Ascending aorta (tissue), 2 donors: ENCODE measurements at regions not wholly inside any gene's neighbourhood (a gene's known extent, or its start where the extent isn't known, plus 50 kb on each side); places are given as distances from the start of the nearest gene placed in this dataset.

Source experiments
- DNase-seq, 2 donors: peaks; one replicate each; pipeline ENCODE4 v3.0.0-alpha.2; 2019; ENCODE audit warnings: low spot score in 2 of 2
- H3K27ac ChIP-seq, 2 donors: fragments of 200-600 bp; sonication (generic); one replicate each; pipeline ENCODE4 v1.5.1; 2016 to 2017; ENCODE audit warnings: mild to moderate bottlenecking in 1 of 2
- H3K27me3 ChIP-seq: fragments of 200-600 bp; sonication (generic); one replicate; pipeline ENCODE4 v1.5.1; 2017
- H3K36me3 ChIP-seq, 2 donors: fragments of 200-600 bp; sonication (generic); one replicate each; pipeline ENCODE4 v1.5.1; 2016
- H3K4me1 ChIP-seq, 2 donors: fragments of 200-600 bp; sonication (generic); one replicate each; pipeline ENCODE4 v1.5.1; 2016 to 2017; ENCODE audit warnings: mild to moderate bottlenecking in 1 of 2
- H3K4me3 ChIP-seq, 2 donors: fragments of 200-600 bp; sonication (generic); one replicate each; pipeline ENCODE4 v1.5.1; 2016 to 2017; ENCODE audit warnings: mild to moderate bottlenecking in 1 of 2
- H3K9me3 ChIP-seq, 2 donors: fragments of 200-600 bp; sonication (generic); one replicate each; pipeline ENCODE4 v1.5.1; 2016
- intact Hi-C: fragments of 100-400 bp; cut with DNase I; formaldehyde crosslinking; loops from one replicate; pipeline ENCODE4 v1.15.1; 2023
- TF ChIP-seq, protein P1 (sequence below), 3 experiments: fragments of 200-600 bp in 2 of 3; fragments of 450-650 bp in 1 of 3; sonication (generic) in 2 of 3; IDR thresholded peaks; one replicate each; pipeline ENCODE4 v1.5.1; 2016 to 2019; ENCODE audit warnings: antibody characterized with exemption in 3 of 3, mild to moderate bottlenecking in 1 of 3, moderate library complexity in 1 of 3

DNA sequence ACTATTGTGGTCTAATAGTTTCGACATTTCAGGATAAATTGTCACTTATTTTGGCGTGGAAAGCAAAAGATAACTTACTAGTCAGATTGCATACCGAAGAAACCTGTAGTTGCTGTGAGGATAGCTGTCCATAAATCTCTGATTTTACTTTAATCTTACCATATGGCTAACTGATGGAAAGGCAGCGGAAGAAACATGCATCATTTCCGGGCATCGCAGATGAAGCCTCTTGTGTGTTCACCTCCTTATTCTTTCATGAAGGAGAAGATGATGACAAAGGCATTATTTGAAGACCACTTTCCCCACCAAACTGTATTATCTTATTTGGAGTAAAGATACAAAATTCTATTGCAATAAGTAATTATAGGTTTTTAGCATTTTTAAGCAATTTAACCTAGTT is 763.6 kb upstream of the SLITRK6 start:
- H3K27me3 ChIP-seq, result no peaks in the 10 kb centered on the region
- intact Hi-C loops, result no loop called here
- no peak overlapping the region for H3K27ac ChIP-seq
- no peaks in the 10 kb centered on the region for H3K36me3 ChIP-seq
- no peak for DNase-seq
- no peaks in the 10 kb centered on the region for H3K4me1 ChIP-seq
- H3K4me3 ChIP-seq, result no peak overlapping the region
- no peaks in the 10 kb centered on the region for H3K9me3 ChIP-seq
- TF ChIP-seq, protein P1, sequence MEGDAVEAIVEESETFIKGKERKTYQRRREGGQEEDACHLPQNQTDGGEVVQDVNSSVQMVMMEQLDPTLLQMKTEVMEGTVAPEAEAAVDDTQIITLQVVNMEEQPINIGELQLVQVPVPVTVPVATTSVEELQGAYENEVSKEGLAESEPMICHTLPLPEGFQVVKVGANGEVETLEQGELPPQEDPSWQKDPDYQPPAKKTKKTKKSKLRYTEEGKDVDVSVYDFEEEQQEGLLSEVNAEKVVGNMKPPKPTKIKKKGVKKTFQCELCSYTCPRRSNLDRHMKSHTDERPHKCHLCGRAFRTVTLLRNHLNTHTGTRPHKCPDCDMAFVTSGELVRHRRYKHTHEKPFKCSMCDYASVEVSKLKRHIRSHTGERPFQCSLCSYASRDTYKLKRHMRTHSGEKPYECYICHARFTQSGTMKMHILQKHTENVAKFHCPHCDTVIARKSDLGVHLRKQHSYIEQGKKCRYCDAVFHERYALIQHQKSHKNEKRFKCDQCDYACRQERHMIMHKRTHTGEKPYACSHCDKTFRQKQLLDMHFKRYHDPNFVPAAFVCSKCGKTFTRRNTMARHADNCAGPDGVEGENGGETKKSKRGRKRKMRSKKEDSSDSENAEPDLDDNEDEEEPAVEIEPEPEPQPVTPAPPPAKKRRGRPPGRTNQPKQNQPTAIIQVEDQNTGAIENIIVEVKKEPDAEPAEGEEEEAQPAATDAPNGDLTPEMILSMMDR (IDR thresholded peaks at IDR 0.05), result no peak

DNA sequence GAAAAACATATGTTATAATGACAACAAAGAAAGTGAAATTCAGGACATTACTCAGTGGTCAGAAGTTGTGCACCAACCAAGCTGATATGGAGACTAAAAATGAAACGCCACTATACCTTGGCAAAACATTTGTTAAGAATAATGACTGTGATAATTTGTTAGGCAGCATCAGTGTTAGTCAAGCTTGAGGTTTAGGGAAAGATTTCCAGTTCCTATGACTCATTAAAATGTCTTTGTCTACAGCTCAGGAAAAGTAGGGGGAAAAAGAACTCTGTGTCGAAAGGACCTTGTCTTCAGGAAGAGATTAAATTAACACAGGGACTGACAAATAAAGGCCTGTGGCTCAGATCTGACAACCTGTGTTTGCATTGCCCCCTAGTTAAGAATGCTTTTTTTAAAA is 764.1 kb upstream of the SLITRK6 start:
- DNase-seq, result no peak
- Histone ChIP-seq H3K27me3 (no peaks in the 10 kb centered on the region), H3K9me3 (no peaks in the 10 kb centered on the region), H3K27ac (no peak overlapping the region), H3K4me3 (no peak overlapping the region), H3K4me1 (no peaks in the 10 kb centered on the region), H3K36me3 (no peaks in the 10 kb centered on the region)
- intact Hi-C loops, result no loop called here
- TF ChIP-seq, protein P1 (IDR thresholded peaks at IDR 0.05), result no peak

DNA sequence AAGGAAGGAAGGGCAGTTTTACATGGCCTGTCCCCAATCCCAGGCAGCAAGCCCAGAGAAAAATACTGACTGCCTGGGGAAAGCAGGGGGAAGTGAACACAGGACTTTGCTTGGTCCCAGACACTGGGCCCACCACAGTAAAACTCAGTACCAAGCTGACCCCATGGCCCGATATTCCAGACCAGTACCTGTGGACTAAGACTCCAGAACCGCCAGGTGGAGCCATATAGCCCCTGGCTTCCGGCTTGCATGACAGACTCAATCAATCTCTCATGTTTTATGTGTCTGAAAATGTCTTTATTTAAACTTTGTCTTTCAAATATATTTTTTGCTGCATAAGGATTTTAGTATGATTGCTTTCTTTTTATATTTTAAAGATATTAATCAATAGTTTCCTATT is 767.9 kb upstream of the SLITRK6 start:
- Histone ChIP-seq H3K27ac (no peak overlapping the region), H3K27me3 (no peaks in the 10 kb centered on the region), H3K4me1 (no peaks in the 10 kb centered on the region), H3K4me3 (no peak overlapping the region), H3K36me3 (no peaks in the 10 kb centered on the region), H3K9me3 (no peaks in the 10 kb centered on the region)
- no peak for DNase-seq
- intact Hi-C loops, result no loop called here
- TF ChIP-seq, protein P1 (IDR thresholded peaks at IDR 0.05), result no peak

DNA sequence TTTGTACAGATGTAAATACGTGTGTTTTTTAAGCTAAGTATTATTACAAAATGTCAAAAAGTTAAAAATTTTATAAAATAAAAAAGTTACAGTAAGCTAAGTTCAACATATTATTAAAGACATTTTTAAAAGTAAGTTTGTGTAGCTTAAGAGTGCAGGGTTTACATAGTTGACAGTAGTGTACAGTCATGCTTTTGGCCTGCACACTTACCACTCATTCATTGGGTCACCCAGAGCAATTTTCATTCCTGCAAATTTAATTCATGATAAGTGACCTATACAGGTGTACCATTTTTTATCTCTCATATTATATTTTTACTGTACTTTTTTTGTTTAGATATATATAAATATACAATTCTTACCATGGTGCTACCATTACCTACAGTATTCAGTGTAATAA is 769.9 kb upstream of the SLITRK6 start:
- no peak for DNase-seq
- no peak overlapping the region for H3K4me3 ChIP-seq
- no peaks in the 10 kb centered on the region for H3K36me3 ChIP-seq
- no peaks in the 10 kb centered on the region for H3K4me1 ChIP-seq
- intact Hi-C loops, result no loop called here
- H3K27ac ChIP-seq, result no peak overlapping the region
- H3K27me3 ChIP-seq, result no peaks in the 10 kb centered on the region
- no peaks in the 10 kb centered on the region for H3K9me3 ChIP-seq
- TF ChIP-seq, protein P1 (IDR thresholded peaks at IDR 0.05), result no peak

DNA sequence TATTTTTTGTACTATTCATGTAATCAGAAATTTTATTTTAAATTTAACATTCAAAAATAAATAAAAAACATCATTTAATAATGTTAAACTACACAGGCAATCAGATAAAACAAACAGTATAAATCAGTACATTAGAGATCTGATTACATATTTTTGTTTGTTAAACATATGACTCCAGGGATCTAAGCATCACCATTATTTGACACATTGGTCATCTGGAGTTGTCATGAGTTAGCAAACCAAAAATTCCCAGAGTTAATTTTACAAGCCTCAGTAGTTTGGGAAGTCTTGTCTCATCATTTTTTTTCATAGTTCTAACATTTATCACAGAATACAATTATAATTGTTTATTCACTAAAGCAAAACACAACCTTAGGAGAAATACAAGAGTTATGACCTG is 770.8 kb upstream of the SLITRK6 start:
- no peak overlapping the region for H3K4me3 ChIP-seq
- H3K9me3 ChIP-seq, result no peaks in the 10 kb centered on the region
- TF ChIP-seq, protein P1 (IDR thresholded peaks at IDR 0.05), result no peak
- intact Hi-C loops, result no loop called here
- no peaks in the 10 kb centered on the region for H3K36me3 ChIP-seq
- H3K27ac ChIP-seq, result no peak overlapping the region
- no peaks in the 10 kb centered on the region for H3K4me1 ChIP-seq
- no peaks in the 10 kb centered on the region for H3K27me3 ChIP-seq
- DNase-seq, result no peak

DNA sequence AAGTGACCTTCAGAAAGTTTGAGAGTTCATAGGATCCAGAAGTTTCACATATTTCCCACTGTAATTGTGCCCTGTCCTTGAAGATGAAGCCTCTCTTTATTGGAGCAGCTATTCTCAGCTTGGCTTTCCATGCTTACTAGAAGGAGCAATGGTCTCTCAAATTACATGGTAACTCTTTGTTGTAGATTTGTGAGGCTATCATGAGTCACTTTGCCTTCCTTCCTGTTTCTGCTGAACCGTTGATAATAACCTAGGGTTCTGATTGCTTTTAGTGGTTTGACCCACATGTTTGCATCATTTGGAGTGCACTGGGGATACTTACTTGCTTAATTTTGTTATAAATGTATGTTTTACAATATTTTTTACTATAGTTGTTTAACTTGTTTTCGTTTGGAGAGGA is 772.9 kb upstream of the SLITRK6 start:
- H3K9me3 ChIP-seq, result no peaks in the 10 kb centered on the region
- TF ChIP-seq, protein P1 (IDR thresholded peaks at IDR 0.05), result no peak
- no peaks in the 10 kb centered on the region for H3K4me1 ChIP-seq
- H3K36me3 ChIP-seq, result no peaks in the 10 kb centered on the region
- no peak overlapping the region for H3K27ac ChIP-seq
- no peak overlapping the region for H3K4me3 ChIP-seq
- intact Hi-C loops, result no loop called here
- no peaks in the 10 kb centered on the region for H3K27me3 ChIP-seq
- DNase-seq, result no peak
